Fibroblast of villous mesenchyme (primary cell): ENCODE measurements at regions not wholly inside any gene's neighbourhood (a gene's known extent, or its start where the extent isn't known, plus 50 kb on each side); places are given as distances from the start of the nearest gene placed in this dataset.
A peak's percentile ranks its signal among the peaks of the same experiment; 100 is the strongest.

Experiments used
- DNase-seq: peaks from one replicate; pipeline ENCODE4 v3.0.0-alpha.2; 2010; ENCODE audit warnings: low read depth
- H3K4me3 ChIP-seq: 2 replicates; pipeline ENCODE4 v1.5.1; 2011; ENCODE audit warnings: low read depth, mild to moderate bottlenecking, low read length
- TF ChIP-seq, protein P1 (sequence below): IDR thresholded peaks from 2 replicates; pipeline ENCODE4 v1.5.1; 2012; ENCODE audit warnings: low read depth, mild to moderate bottlenecking, low read length; ENCODE audit not compliant: insufficient read depth

DNA sequence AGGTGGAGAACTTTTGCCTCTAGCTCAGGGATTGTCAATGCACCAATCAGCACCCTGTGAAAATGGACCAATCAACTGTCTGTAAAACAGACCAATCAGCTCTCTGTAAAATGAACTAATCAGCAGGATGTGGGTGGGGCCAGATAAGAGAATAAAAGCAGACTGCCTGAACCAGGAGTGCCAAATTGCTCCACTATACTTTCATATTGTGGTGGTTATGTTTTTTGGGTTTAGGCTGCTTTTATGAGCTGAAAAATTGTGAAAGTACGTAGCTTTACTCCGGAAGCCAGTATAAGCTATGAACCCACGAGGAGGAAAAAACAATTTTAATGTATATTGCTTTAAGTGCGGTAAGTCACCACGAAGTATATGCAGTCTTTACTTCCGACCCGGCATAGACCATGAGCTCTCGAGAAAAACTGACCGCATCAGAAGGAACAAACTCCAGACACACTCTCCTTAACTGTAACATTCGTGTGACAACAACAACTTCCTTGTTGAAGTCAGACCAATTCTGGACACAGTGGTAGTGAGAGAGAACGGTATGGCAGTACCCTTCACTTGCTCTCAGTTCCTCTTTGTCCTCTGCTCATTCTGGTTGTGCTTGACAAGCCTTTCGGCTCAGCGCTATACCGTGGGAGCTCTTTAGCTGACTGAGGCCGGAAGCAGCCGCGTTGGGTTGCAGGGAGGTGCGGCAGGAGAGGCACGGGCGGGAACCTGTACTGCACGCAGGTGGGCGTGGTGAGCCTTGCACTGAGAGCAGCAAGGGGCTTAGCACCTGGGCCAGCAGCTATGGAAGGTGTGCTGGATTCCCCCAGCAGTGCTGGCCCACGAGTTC is 81.9 kb upstream of the E2F3 start:
- no peak for DNase-seq
- no peak overlapping the region for H3K4me3 ChIP-seq
- TF ChIP-seq, protein P1, sequence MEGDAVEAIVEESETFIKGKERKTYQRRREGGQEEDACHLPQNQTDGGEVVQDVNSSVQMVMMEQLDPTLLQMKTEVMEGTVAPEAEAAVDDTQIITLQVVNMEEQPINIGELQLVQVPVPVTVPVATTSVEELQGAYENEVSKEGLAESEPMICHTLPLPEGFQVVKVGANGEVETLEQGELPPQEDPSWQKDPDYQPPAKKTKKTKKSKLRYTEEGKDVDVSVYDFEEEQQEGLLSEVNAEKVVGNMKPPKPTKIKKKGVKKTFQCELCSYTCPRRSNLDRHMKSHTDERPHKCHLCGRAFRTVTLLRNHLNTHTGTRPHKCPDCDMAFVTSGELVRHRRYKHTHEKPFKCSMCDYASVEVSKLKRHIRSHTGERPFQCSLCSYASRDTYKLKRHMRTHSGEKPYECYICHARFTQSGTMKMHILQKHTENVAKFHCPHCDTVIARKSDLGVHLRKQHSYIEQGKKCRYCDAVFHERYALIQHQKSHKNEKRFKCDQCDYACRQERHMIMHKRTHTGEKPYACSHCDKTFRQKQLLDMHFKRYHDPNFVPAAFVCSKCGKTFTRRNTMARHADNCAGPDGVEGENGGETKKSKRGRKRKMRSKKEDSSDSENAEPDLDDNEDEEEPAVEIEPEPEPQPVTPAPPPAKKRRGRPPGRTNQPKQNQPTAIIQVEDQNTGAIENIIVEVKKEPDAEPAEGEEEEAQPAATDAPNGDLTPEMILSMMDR: no peak

DNA sequence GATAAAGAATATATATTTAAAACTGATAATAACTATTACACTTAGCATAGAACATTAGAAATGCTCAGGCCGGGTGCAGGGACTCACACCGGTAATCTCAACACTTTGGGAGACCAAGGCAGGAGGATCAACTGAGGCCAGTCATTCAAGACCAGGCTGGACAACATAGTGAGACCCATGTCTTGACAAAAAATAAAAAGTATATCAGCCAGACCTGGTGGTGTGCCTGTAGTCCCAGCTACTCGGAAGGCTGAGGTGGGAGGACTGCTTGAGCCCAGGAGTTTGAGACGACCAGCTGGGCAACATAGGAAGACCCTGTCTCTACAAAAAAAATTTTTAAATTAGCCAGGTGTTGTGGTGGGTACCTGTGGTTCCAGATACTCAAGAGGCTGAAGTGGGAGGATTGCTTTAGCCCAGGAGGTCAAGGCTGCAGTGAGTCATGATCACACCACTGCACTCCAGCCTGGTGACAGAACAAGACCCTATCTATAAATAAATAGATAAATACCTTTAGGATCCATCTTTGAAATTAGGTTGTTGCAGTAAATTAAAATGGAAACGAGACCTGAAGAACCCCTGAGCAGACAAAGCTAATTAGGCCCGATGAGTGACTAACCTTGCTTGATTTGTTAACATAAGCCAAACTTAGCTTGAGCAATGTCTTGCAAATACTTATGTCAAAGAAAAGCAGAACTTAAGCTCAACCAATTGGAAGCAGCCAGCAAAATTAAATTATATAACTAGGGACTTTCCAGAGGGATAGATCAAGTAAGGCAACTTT is 75.8 kb upstream of the E2F3 start:
- H3K4me3 ChIP-seq: no peak overlapping the region
- DNase-seq: peak; percentile 27
- TF ChIP-seq, protein P1: no peak

DNA sequence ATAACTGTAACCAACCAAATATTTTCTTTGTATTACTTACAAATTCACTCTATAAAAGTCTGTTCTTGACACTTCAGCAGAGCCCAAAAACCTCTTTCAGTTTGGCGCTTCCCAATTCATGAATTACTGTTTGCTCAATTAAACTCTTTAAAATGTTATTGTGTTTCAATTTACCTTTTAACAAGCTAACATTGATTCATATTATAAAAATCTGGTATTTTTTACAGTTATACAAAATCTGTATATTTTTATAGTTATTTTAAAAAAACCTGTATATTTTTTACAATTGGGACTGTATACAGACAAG is 75.3 kb upstream of the E2F3 start:
- TF ChIP-seq, protein P1: no peak
- DNase-seq: no peak
- no peak overlapping the region for H3K4me3 ChIP-seq

DNA sequence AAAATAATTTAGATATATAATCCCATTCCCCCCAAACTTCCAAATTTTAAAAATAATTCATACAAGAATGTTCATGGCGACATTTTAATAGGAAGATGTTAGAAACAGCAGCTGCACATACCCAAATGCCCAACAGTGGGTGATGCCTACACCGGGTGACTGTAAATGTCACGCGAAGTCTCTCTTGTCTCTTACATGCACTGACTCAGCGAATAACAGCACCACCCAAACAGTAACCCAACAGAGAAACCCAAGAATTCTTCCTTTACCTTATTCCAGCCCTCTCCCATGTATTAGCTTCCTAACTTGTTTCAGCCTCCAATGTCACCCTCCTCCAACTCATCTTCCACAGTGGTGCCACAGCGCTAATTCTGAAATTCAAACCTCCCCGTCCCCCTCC is 74.5 kb upstream of the E2F3 start:
- TF ChIP-seq, protein P1: no peak
- DNase-seq: no peak

DNA sequence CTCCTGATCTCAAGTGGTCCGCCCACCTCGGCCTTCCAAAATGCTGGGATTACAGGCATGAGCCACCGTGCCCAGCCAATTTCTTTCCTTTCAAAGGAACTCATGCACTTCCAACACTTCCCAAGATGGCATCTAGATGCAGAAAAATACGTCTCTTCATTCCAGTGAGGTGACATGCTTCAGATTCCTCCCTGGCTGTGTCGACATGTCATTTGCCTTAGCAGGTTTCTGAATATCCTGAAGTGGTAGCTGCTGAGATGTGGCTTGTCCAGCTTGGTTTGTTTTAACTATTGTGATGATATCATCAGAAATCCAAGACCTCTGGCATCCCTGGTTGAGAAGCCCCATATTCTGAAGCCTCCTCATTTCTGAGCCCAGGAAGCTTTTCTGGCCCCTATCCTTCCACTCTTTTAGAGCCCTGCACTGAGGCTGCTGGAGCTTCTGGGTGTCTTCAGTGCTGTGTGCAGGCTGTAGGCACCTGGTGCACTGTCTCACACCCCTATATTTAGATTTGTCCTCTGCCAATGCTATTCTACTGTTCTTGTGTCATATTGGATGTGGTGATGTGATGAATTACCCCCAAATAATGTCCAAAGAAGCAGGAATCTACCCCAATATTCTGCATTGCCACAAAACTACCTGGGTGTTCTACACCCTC is 73.3 kb upstream of the E2F3 start:
- TF ChIP-seq, protein P1: no peak
- no peak overlapping the region for H3K4me3 ChIP-seq
- DNase-seq: no peak

More for the DNA sequence above, 74.5 kb upstream of the E2F3 start:
- H3K4me3 ChIP-seq: no peak overlapping the region

DNA sequence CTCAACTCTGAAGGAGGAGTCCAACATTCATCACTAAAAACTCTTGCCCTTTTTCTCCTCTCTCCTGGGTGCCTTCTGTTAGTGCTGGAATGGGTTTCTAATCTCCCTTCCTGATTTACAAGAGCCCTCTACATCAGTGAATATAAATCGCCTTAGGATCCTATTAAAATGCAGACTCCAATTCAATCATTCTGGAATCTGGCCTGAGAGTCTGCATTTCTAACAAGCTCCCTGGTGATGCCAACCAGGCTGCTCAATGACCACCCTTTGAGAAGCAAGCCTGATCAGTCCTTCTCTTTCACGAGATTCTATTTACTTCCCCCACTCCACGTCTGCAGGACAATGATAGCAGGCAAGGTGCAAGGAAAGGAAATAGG is 72.8 kb upstream of the E2F3 start:
- no peak for DNase-seq
- TF ChIP-seq, protein P1: no peak
- H3K4me3 ChIP-seq: no peak overlapping the region
